Gastroesophageal sphincter (tissue), 4 donors: ENCODE measurements at regions not wholly inside any gene's neighbourhood (a gene's known extent, or its start where the extent isn't known, plus 50 kb on each side); places are given as distances from the start of the nearest gene placed in this dataset.

Experiments
- ATAC-seq: fragments of 150-250 bp; one replicate; pipeline ENCODE4 v1.9.1; 2016; ENCODE audit warnings: mild to moderate bottlenecking, moderate library complexity
- H3K27ac ChIP-seq, 4 donors: fragments of 200-600 bp; sonication (generic) in 3 of 4; 1 replicate in 3 of 4; 2 replicates in 1 of 4; pipeline ENCODE4 v1.5.1; 2016 to 2019
- H3K27me3 ChIP-seq: fragments of 200-600 bp; sonication (generic); one replicate; pipeline ENCODE4 v1.5.1; 2019
- H3K36me3 ChIP-seq, 2 donors: fragments of 200-600 bp; sonication (generic); one replicate each; pipeline ENCODE4 v1.5.1; 2019; ENCODE audit warnings: control low read depth in 1 of 2
- H3K4me1 ChIP-seq, 3 donors: fragments of 200-600 bp; sonication (generic); 1 replicate in 2 of 3; 2 replicates in 1 of 3; pipeline ENCODE4 v1.5.1; 2016 to 2019; ENCODE audit warnings: control low read depth in 2 of 3
- H3K4me3 ChIP-seq, 2 donors: fragments of 200-600 bp; sonication (generic); one replicate each; pipeline ENCODE4 v1.5.1; 2019; ENCODE audit warnings: mild to moderate bottlenecking in 1 of 2, moderate library complexity in 1 of 2
- H3K9me3 ChIP-seq, 3 donors: fragments of 200-600 bp; sonication (generic); one replicate each; pipeline ENCODE4 v1.5.1; 2017 to 2019; ENCODE audit warnings: control low read depth in 2 of 3
- EP300 ChIP-seq: sonication (generic); formaldehyde crosslinking; IDR thresholded peaks from one replicate; pipeline ENCODE4 v1.6.1; 2017; ENCODE audit warnings: antibody characterized with exemption, mild to moderate bottlenecking
- POLR2A ChIP-seq, 2 donors: fragments of 450-650 bp; IDR thresholded peaks; one replicate each; pipeline ENCODE4 v1.6.1; 2017; ENCODE audit warnings: antibody characterized with exemption in 2 of 2, mild to moderate bottlenecking in 2 of 2, moderate library complexity in 1 of 2
- POLR2AphosphoS5 ChIP-seq: sonication (generic); formaldehyde crosslinking; IDR thresholded peaks from one replicate; pipeline ENCODE4 v1.6.1; 2017; ENCODE audit warnings: antibody characterized with exemption
- WGBS, 2 donors: methylation state at CpG; one replicate each; pipeline ENCODE4 v1.1.5; 2018; ENCODE audit warnings: low coverage in 1 of 2; 5-methylcytosine and 5-hydroxymethylcytosine counted together
- TF ChIP-seq, protein P1 (sequence below), 4 experiments: fragments of 200-600 bp in 2 of 4; fragments of 450-650 bp in 2 of 4; sonication (generic) in 1 of 4; IDR thresholded peaks; one replicate each; pipeline ENCODE4 v1.5.1; 2017 to 2019; ENCODE audit warnings: antibody characterized with exemption in 4 of 4, mild to moderate bottlenecking in 2 of 4, moderate library complexity in 2 of 4

GRCh38 chr3:194215392-194215791 lies 79.4 kb downstream of the HES1 start:
- WGBS, 2 donors = 60 to 73% methylated on average over 5 to 6 of the region's 6 CpGs
- Histone ChIP-seq H3K36me3 (no peaks in the 10 kb centered on the region), H3K4me1 (peaks cover 0 to 12% (median 0%) of the 10 kb centered on the region in 3 donors), H3K4me3 (no peak overlapping the region), H3K9me3 (no peaks in the 10 kb centered on the region), H3K27ac (no peak overlapping the region), H3K27me3 (no peaks in the 10 kb centered on the region)
- no peak for ATAC-seq
- no peak for TF ChIP-seq EP300
- TF ChIP-seq POLR2AphosphoS5 = no peak
- no peak for TF ChIP-seq POLR2A (IDR thresholded peaks at IDR 0.05)
- TF ChIP-seq, protein P1, sequence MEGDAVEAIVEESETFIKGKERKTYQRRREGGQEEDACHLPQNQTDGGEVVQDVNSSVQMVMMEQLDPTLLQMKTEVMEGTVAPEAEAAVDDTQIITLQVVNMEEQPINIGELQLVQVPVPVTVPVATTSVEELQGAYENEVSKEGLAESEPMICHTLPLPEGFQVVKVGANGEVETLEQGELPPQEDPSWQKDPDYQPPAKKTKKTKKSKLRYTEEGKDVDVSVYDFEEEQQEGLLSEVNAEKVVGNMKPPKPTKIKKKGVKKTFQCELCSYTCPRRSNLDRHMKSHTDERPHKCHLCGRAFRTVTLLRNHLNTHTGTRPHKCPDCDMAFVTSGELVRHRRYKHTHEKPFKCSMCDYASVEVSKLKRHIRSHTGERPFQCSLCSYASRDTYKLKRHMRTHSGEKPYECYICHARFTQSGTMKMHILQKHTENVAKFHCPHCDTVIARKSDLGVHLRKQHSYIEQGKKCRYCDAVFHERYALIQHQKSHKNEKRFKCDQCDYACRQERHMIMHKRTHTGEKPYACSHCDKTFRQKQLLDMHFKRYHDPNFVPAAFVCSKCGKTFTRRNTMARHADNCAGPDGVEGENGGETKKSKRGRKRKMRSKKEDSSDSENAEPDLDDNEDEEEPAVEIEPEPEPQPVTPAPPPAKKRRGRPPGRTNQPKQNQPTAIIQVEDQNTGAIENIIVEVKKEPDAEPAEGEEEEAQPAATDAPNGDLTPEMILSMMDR (IDR thresholded peaks at IDR 0.05) = no peak

DNA sequence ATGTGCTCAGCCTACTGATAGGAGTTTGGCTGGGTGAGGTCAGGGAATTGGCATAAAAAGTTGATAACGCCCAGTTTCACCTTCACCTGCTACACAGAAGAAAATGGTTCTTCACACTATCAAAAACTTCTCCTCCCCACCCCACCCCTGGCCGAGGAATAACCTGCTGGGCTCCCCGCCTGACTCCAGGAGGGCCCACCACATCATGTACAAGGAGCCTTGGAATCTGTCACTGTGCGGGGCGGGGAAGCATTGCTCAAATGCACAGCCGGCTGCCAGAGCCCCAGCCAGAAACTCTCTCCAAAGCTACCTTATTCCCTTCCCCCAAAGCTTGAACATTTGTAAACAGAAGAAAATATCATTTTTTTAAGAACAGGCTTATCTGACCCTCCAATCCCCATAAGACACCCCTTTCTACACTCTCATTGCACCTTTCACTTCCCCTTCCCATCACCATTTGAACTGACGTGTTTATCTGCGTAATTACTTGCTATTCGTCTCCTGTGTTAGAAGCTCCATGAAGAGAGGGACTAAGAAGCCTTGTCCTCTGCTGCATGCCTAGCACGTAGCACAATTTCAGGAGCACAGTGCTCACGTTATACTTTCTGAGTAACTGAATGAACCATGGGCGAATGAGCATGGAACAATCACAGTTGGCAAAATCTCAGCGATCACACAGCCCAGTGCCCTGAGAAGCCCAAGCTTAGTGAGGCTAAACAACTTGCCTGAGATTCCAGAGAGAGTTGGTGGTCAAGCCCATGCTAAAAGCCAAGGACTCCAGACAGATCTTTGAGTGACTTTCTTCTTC lies 82.9 kb downstream of the HES1 start:
- ATAC-seq = no peak

GRCh38 chr3:194219826-194220410 lies 84.0 kb downstream of the HES1 start:
- no peak for TF ChIP-seq POLR2A (IDR thresholded peaks at IDR 0.05)
- H3K36me3 ChIP-seq = no peaks in the 10 kb centered on the region
- H3K27me3 ChIP-seq = no peaks in the 10 kb centered on the region
- 91 to 98% methylated on average over 6 to 10 of the region's 10 CpGs for WGBS, 2 donors
- ATAC-seq = no peak
- peaks cover 0 to 23% (median under 1%) of the 10 kb centered on the region in 3 donors for H3K4me1 ChIP-seq
- H3K9me3 ChIP-seq = no peaks in the 10 kb centered on the region
- no peak overlapping the region for H3K4me3 ChIP-seq
- H3K27ac ChIP-seq = no peak overlapping the region

More for the DNA sequence above, 82.9 kb downstream of the HES1 start:
- no peaks in the 10 kb centered on the region for H3K27me3 ChIP-seq
- H3K4me1 ChIP-seq = peaks cover 0 to 12% (median 0%) of the 10 kb centered on the region in 3 donors
- no peaks in the 10 kb centered on the region for H3K9me3 ChIP-seq
- WGBS, 2 donors = 84 to 94% methylated on average over 8 to 10 of the region's 13 CpGs
- no peak overlapping the region for H3K27ac ChIP-seq
- TF ChIP-seq POLR2A (IDR thresholded peaks at IDR 0.05) = no peak
- TF ChIP-seq EP300 = no peak
- TF ChIP-seq, protein P1 (IDR thresholded peaks at IDR 0.05) = no peak
- TF ChIP-seq POLR2AphosphoS5 = no peak
- H3K4me3 ChIP-seq = no peak overlapping the region
- no peaks in the 10 kb centered on the region for H3K36me3 ChIP-seq

DNA sequence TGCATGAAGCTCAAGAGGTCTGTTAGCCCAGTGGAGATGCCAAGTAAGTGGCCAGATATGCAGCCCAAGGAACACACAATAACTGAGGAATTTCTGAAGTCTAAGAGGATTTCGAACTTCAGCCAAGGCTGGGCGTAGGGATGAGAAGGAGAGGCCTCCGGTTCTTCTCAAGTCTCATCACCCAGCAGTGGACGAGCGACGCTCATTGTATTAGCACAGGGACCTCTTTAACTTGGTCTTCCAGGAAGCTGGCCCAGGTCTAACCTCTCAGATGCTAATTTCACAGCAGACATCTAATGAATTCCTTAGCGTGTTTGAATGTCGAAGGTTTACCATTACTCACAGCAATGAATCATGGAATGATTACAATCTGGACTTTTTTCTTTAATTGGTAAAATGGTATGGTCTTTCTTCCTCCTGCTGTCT lies 85.0 kb downstream of the HES1 start:
- Histone ChIP-seq H3K4me3 (no peak overlapping the region), H3K4me1 (peaks cover 0 to 31% (median 3%) of the 10 kb centered on the region in 3 donors), H3K27me3 (no peaks in the 10 kb centered on the region), H3K27ac (no peak overlapping the region), H3K36me3 (no peaks in the 10 kb centered on the region), H3K9me3 (no peaks in the 10 kb centered on the region)
- ATAC-seq = no peak
- WGBS, 2 donors = 93 to 95% methylated on average over 7 to 8 of the region's 8 CpGs
- TF ChIP-seq EP300 = no peak
- TF ChIP-seq, protein P1 (IDR thresholded peaks at IDR 0.05) = no peak
- no peak for TF ChIP-seq POLR2AphosphoS5
- no peak for TF ChIP-seq POLR2A (IDR thresholded peaks at IDR 0.05)

DNA sequence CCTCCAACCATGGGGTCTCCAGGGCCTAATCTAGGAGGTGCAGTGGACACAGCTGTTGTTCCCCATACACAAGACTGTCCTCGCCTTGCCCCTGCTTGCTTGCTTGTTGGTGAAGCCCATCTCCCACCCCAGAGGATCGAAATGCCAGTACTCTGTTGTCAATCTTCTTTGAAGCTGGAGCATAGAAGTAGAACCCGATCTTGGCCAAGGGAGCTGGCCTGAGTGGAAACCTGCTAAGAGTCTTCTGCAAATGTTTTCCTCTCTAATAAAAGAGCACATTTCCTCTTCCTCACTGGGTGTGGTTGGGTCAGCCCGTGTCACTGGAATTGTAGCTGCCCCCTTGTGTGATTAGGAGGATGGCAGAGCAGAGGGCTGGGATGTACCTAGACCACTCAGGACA lies 85.4 kb downstream of the HES1 start:
- ATAC-seq = no peak
- TF ChIP-seq, protein P1 (IDR thresholded peaks at IDR 0.05) = no peak
- no peak for TF ChIP-seq POLR2A (IDR thresholded peaks at IDR 0.05)
- no peak for TF ChIP-seq POLR2AphosphoS5
- no peak for TF ChIP-seq EP300
- H3K4me3 ChIP-seq = no peak overlapping the region
- 37 to 93% methylated on average over 2 to 3 of the region's 4 CpGs for WGBS, 2 donors
- H3K4me1 ChIP-seq = peaks cover 0 to 31% (median 3%) of the 10 kb centered on the region in 3 donors
- H3K27me3 ChIP-seq = no peaks in the 10 kb centered on the region
- no peak overlapping the region for H3K27ac ChIP-seq
- no peaks in the 10 kb centered on the region for H3K9me3 ChIP-seq
- no peaks in the 10 kb centered on the region for H3K36me3 ChIP-seq
